K562 (cell line): ENCODE measurements at regions not wholly inside any gene's neighbourhood (a gene's known extent, or its start where the extent isn't known, plus 50 kb on each side); places are given as distances from the start of the nearest gene placed in this dataset.

ENCODE experiments used
- ATAC-seq: fragments of 200-7000 bp; cut with Tn5 transposase; 3 replicates; pipeline ENCODE4 v1.9.1; 2020; ENCODE audit warnings: moderate library complexity
- BruUV-seq: library from RNA; stranded (reverse); fragments of 400-500 nt; replicated peaks from 2 replicates; lab custom pipeline; 2021; lab: Mats Ljungman, UMichigan
- CTCF ChIA-PET: fragments of 300-600 bp; formaldehyde crosslinking; extraction: SDS; loops from one replicate; lab custom pipeline; 2021; ENCODE audit warnings: low intra/inter-chr PET ratio; lab: Yijun Ruan, JAX
- POLR2A ChIA-PET: fragments of 300-600, 350-650 bp; sonication (Branson Sonifier 250); formaldehyde crosslinking; extraction: SDS; loops from one replicate; lab custom pipeline; 2021; ENCODE audit warnings: antibody characterized with exemption, inconsistent platforms; lab: Yijun Ruan, JAX
- DNase-seq, 4 experiments: peaks; one replicate each; pipeline versions ENCODE4 v3.0.0 to v3.0.0-alpha.2; 2011 to 2018; ENCODE audit warnings: low spot score in 3 of 4, mixed read lengths in 3 of 4; ENCODE audit errors: extremely low read depth in 1 of 4
- FAIRE-seq: peaks from 2 replicates; lab custom pipeline; 2011; peaks lifted over from hg19 to GRCh38; lab: Jason Lieb, UNC
- H2AFZ ChIP-seq: 2 replicates; pipeline ENCODE4 v1.6.0; 2011; ENCODE audit warnings: low read depth, low read length, control low read depth, inconsistent platforms
- H3K27ac ChIP-seq: fragments of 200-600 bp; 3 replicates; pipeline ENCODE4 v1.8.0; 2011; ENCODE audit warnings: low read depth, mild to moderate bottlenecking, control low read depth, inconsistent platforms, low read length, moderate library complexity, mixed read lengths; ENCODE audit errors: extremely low read depth
- H3K27me3 ChIP-seq, 2 experiments: fragments of 300-600 bp in 1 of 2; 2 replicates in 1 of 2; 3 replicates in 1 of 2; pipeline versions ENCODE4 v1.6.0 to v1.8.0; 2011; ENCODE audit warnings: inconsistent platforms in 2 of 2, low read length in 2 of 2, mild to moderate bottlenecking in 1 of 2, mixed read lengths in 1 of 2, moderate library complexity in 1 of 2; ENCODE audit not compliant: control insufficient read depth in 2 of 2, insufficient read depth in 2 of 2
- H3K36me3 ChIP-seq: fragments of 300-600 bp; 3 replicates; pipeline ENCODE4 v1.8.0; 2011; ENCODE audit warnings: mild to moderate bottlenecking, low read length, inconsistent platforms; ENCODE audit not compliant: control insufficient read depth, insufficient read depth
- H3K4me1 ChIP-seq, 2 experiments: fragments of 200-600 bp in 1 of 2; replicated peaks in 1 of 2; 2 replicates in 1 of 2; 3 replicates in 1 of 2; pipeline versions ENCODE4 v1.5.1 to v1.8.0; 2011; ENCODE audit warnings: inconsistent platforms in 2 of 2, low read length in 2 of 2, mild to moderate bottlenecking in 1 of 2, mixed read lengths in 1 of 2, moderate library complexity in 1 of 2; ENCODE audit not compliant: control insufficient read depth in 2 of 2, insufficient read depth in 2 of 2
- H3K4me2 ChIP-seq: 2 replicates; pipeline ENCODE4 v1.6.1; 2011; ENCODE audit warnings: low read length, control low read depth, inconsistent platforms, mixed read lengths; ENCODE audit not compliant: insufficient read depth
- H3K4me3 ChIP-seq: fragments of 200-600 bp; sonication (generic), shearing (Covaris generic); 2 replicates; pipeline ENCODE4 v1.5.1; 2016; ENCODE audit warnings: control low read depth, inconsistent platforms
- H3K79me2 ChIP-seq: fragments of 200-600 bp; 3 replicates; pipeline ENCODE4 v1.8.0; 2011; ENCODE audit warnings: low read length, inconsistent platforms; ENCODE audit not compliant: control insufficient read depth, insufficient read depth
- H3K9ac ChIP-seq, 2 experiments: 2 replicates each; pipeline versions ENCODE4 v1.6.0 to v1.6.1; 2011; ENCODE audit warnings: low read depth in 2 of 2, low read length in 2 of 2, control low read depth in 1 of 2, inconsistent platforms in 1 of 2, mild to moderate bottlenecking in 1 of 2, mixed read lengths in 1 of 2; ENCODE audit not compliant: insufficient read depth in 1 of 2
- H3K9me1 ChIP-seq: one replicate; pipeline ENCODE4 v1.6.0; 2011; ENCODE audit warnings: inconsistent platforms, mild to moderate bottlenecking, low read length, moderate library complexity; ENCODE audit not compliant: control insufficient read depth, insufficient read depth
- H3K9me3 ChIP-seq: replicated peaks from 2 replicates; pipeline ENCODE4 v1.5.1; 2011; ENCODE audit warnings: low read depth, low read length, inconsistent platforms; ENCODE audit not compliant: control insufficient read depth, insufficient read depth
- H4K20me1 ChIP-seq: replicated peaks from 2 replicates; pipeline ENCODE4 v1.6.1; 2011; ENCODE audit warnings: low read length, inconsistent platforms, mixed read lengths; ENCODE audit not compliant: control insufficient read depth, insufficient read depth
- ARHGAP35 ChIP-seq: fragments of 450-650 bp; IDR thresholded peaks from 2 replicates; pipeline ENCODE4 v1.6.1; 2018; ENCODE audit not compliant: partially characterized antibody
- ARID3A ChIP-seq: IDR thresholded peaks from 2 replicates; pipeline ENCODE4 v1.6.1; 2012; ENCODE audit warnings: low read depth, low read length, improper control_type of control experiment, borderline replicate concordance
- CTCF ChIP-seq, 3 experiments: IDR thresholded peaks in 2 of 3; conservative IDR thresholded peaks in 1 of 3; 2 replicates each; pipeline ENCODE4 v1.5.1; 2011 to 2012; ENCODE audit warnings: low read length in 3 of 3, mild to moderate bottlenecking in 3 of 3, control low read depth in 2 of 3, improper control_type of control experiment in 1 of 3, inconsistent platforms in 1 of 3, low read depth in 1 of 3, mixed read lengths in 1 of 3, moderate library complexity in 1 of 3; ENCODE audit not compliant: insufficient read depth in 2 of 3
- DEAF1 ChIP-seq: fragments of 450-650 bp; formaldehyde crosslinking; IDR thresholded peaks from 2 replicates; pipeline ENCODE4 v1.4.0; 2020; ENCODE audit warnings: mild to moderate bottlenecking, moderate library complexity
- ILK ChIP-seq: fragments of 450-650 bp; IDR thresholded peaks from 2 replicates; pipeline ENCODE4 v1.6.1; 2016; ENCODE audit warnings: missing genetic modification characterization, low read depth, mild to moderate bottlenecking, missing compliant biosample characterization, moderate library complexity, borderline replicate concordance
- SMC3 ChIP-seq: conservative IDR thresholded peaks from 2 replicates; pipeline ENCODE4 v1.6.1; 2011; ENCODE audit warnings: low read depth, low read length, improper control_type of control experiment; ENCODE audit not compliant: insufficient read depth
- ZBTB33 ChIP-seq: sonication (generic); formaldehyde crosslinking; IDR thresholded peaks from 2 replicates; pipeline ENCODE4 v1.8.1; 2023; ENCODE audit warnings: mild to moderate bottlenecking, missing genetic modification reagents
- ZBTB5 ChIP-seq: fragments of 450-650 bp; IDR thresholded peaks from 2 replicates; pipeline ENCODE4 v1.6.1; 2017; ENCODE audit warnings: antibody characterized with exemption
- WGBS: fragments of 100-300 bp; shearing (Covaris generic); methylation state at CpG from one replicate; pipeline ENCODE4 v1.1.6; 2016; ENCODE audit warnings: low coverage, mixed read lengths; ENCODE audit not compliant: insufficient coverage; ENCODE audit errors: missing lambda C conversion rate; 5-methylcytosine and 5-hydroxymethylcytosine counted together
- in situ Hi-C: fragments of 300-500 bp; cut with MboI; formaldehyde crosslinking; loops from 4 replicates; pipeline ENCODE4 v1.15.0; 2018; ENCODE audit warnings: inconsistent platforms, mixed read lengths
- intact Hi-C: fragments of 100-400 bp; cut with micrococcal nuclease; formaldehyde crosslinking; loops from 2 replicates; pipeline ENCODE4 v1.14.2; 2022

GRCh38 chr1:67532452-67533216 lies 102.4 kb upstream of the SERBP1 start:
- intact Hi-C loops = loop anchor here (5.0 kb wide), 2 partner anchors 320 to 580 kb away; no protein-coding TSS in a partner anchor
- TF ChIP-seq CTCF (IDR thresholded peaks at IDR 0.05 in 2 of 3, conservative IDR thresholded peaks at IDR 0.05 in 1 of 3; ENCODE audit: insufficient read depth in 2 of 3, low read depth in 1 of 3, low read length in 3 of 3) (peak; percentile 68 to 77 (median 75); a peak in 5 of 6 replicates), SMC3 (peak; percentile 82), ILK (tag) (no peak), DEAF1 (CRISPR knock-in tag) (peak; percentile 38; the same call in 1 of the 2 replicates), ZBTB5 (no peak), ARHGAP35 (no peak), ZBTB33 (CRISPR knock-in tag) (0 out of 2 replicates have a peak, but pooled peaks have one; percentile 22), ARID3A (0 out of 2 replicates have a peak, but pooled peaks have one; percentile 30)

More at GRCh38 chr1:67532452-67533216, 102.4 kb upstream of the SERBP1 start:
- H3K9me1 ChIP-seq = no peaks in the 10 kb centered on the region
- no peaks in the 10 kb centered on the region for H4K20me1 ChIP-seq
- H3K4me1 ChIP-seq = peaks cover 0 to 6% of the 10 kb centered on the region in 2 experiments; a peak in 2 of 5 replicates
- H3K36me3 ChIP-seq = no peaks in the 10 kb centered on the region
- no peak overlapping the region for H3K27ac ChIP-seq
- BruUV-seq = no TSS peak
- no peak overlapping the region for H3K4me2 ChIP-seq
- H3K9ac ChIP-seq = no peak overlapping the region
- ATAC-seq (peak; percentile 85), DNase-seq (peak; percentile 59 to 84 (median 65)), FAIRE-seq (peak; percentile 88)
- no peaks in the 10 kb centered on the region for H3K9me3 ChIP-seq
- WGBS = 48% methylated on average over 7 of the region's 7 CpGs
- in situ Hi-C loops = loop anchor here (25.0 kb wide), 3 partner anchors 580 to 930 kb away; no protein-coding TSS in a partner anchor
- ChIA-PET POLR2A (interaction anchor here (0.6 to 1.4 kb wide), 5 partner anchors 8 to 228 kb away, joined by 3 to 10 read pairs (median 6); partner anchors contain the start of gene GADD45A), CTCF (interaction anchor here (0.7 to 1.8 kb wide), 8 partner anchors 29 to 580 kb away, joined by 3 to 23 read pairs (median 4); no protein-coding TSS in a partner anchor)
- H3K27me3 ChIP-seq = no peaks in the 10 kb centered on the region
- H2AFZ ChIP-seq = peak overlapping the region; percentile 69
- H3K79me2 ChIP-seq = no peaks in the 10 kb centered on the region
- H3K4me3 ChIP-seq = no peak overlapping the region
